HepG2 (cell line): ENCODE measurements at regions not wholly inside any gene's neighbourhood (a gene's known extent, or its start where the extent isn't known, plus 50 kb on each side); places are given as distances from the start of the nearest gene placed in this dataset.

Experiments used
- HHEX ChIP-seq: IDR thresholded peaks from 2 replicates; pipeline ENCODE4 v1.6.1; 2016; ENCODE audit warnings: control low read depth
- KDM4B ChIP-seq: sonication (generic); formaldehyde crosslinking; IDR thresholded peaks from 2 replicates; pipeline ENCODE4 v1.4.0; 2020; ENCODE audit warnings: missing genetic modification reagents
- MAZ ChIP-seq, 2 experiments: sonication (generic) in 1 of 2; formaldehyde crosslinking in 1 of 2; IDR thresholded peaks; 2 replicates each; pipeline versions ENCODE4 v1.5.0 to v1.6.1; 2012 to 2020; ENCODE audit warnings: low read depth in 2 of 2, mild to moderate bottlenecking in 2 of 2, borderline replicate concordance in 1 of 2, improper control_type of control experiment in 1 of 2, low read length in 1 of 2, missing genetic modification reagents in 1 of 2, moderate library complexity in 1 of 2
- MIER2 ChIP-seq: IDR thresholded peaks from 2 replicates; pipeline ENCODE4 v1.6.1; 2016; ENCODE audit warnings: missing biosample characterization, missing genetic modification reagents
- MIER3 ChIP-seq: IDR thresholded peaks from 2 replicates; pipeline ENCODE4 v1.6.1; 2016; ENCODE audit warnings: missing compliant biosample characterization, borderline replicate concordance
- NCOA1 ChIP-seq: sonication (generic); formaldehyde crosslinking; IDR thresholded peaks from 2 replicates; pipeline ENCODE4 v1.9.0; 2021; ENCODE audit warnings: missing genetic modification reagents
- POLR2G ChIP-seq: fragments of 200-400 bp; formaldehyde crosslinking; IDR thresholded peaks from 2 replicates; pipeline ENCODE4 v1.6.1; 2018; ENCODE audit warnings: mild to moderate bottlenecking, low read depth, low read length, moderate library complexity
- RELA ChIP-seq: sonication (generic); formaldehyde crosslinking; IDR thresholded peaks from 2 replicates; pipeline ENCODE4 v1.4.0; 2020; ENCODE audit warnings: missing genetic modification reagents
- SALL1 ChIP-seq: sonication (generic); formaldehyde crosslinking; IDR thresholded peaks from 2 replicates; pipeline ENCODE4 v1.8.0; 2022; ENCODE audit warnings: mild to moderate bottlenecking, missing genetic modification reagents
- ZNF230 ChIP-seq: sonication (generic); formaldehyde crosslinking; IDR thresholded peaks from 2 replicates; pipeline ENCODE4 v1.4.0; 2020; ENCODE audit warnings: mild to moderate bottlenecking, missing genetic modification reagents
- ZNF317 ChIP-seq: sonication (generic); formaldehyde crosslinking; IDR thresholded peaks from 2 replicates; pipeline ENCODE4 v1.5.0; 2020; ENCODE audit warnings: mild to moderate bottlenecking, missing genetic modification reagents
- ZNF468 ChIP-seq: sonication (generic); formaldehyde crosslinking; IDR thresholded peaks from 2 replicates; pipeline ENCODE4 v1.8.0; 2022; ENCODE audit warnings: mild to moderate bottlenecking, moderate library complexity, missing genetic modification reagents
- ZNF891 ChIP-seq: sonication (generic); formaldehyde crosslinking; IDR thresholded peaks from 2 replicates; pipeline ENCODE4 v1.5.0; 2020; ENCODE audit warnings: mild to moderate bottlenecking, missing genetic modification reagents
- TF ChIP-seq, protein P1 (sequence below): sonication (generic); formaldehyde crosslinking; IDR thresholded peaks from 2 replicates; pipeline ENCODE4 v1.5.1; 2020; ENCODE audit warnings: missing genetic modification reagents, mild to moderate bottlenecking, borderline replicate concordance
- TF ChIP-seq, protein P2 (sequence below): sonication (generic); formaldehyde crosslinking; IDR thresholded peaks from 2 replicates; pipeline ENCODE4 v1.4.0; 2020; ENCODE audit warnings: missing genetic modification reagents
- TF ChIP-seq, protein P3 (sequence below): sonication (generic); formaldehyde crosslinking; IDR thresholded peaks from 2 replicates; pipeline ENCODE4 v1.5.0; 2020; ENCODE audit warnings: missing genetic modification reagents, mild to moderate bottlenecking, borderline replicate concordance
- TF ChIP-seq, protein P4 (sequence below): sonication (generic); formaldehyde crosslinking; IDR thresholded peaks from 2 replicates; pipeline ENCODE4 v1.5.0; 2020; ENCODE audit warnings: missing genetic modification reagents
- TF ChIP-seq, protein P5 (sequence below): IDR thresholded peaks from 2 replicates; pipeline ENCODE4 v1.6.1; 2012; ENCODE audit warnings: inconsistent platforms
- TF ChIP-seq, protein P6 (sequence below): sonication (generic); formaldehyde crosslinking; IDR thresholded peaks from 2 replicates; pipeline ENCODE4 v1.8.0; 2022; ENCODE audit warnings: missing genetic modification reagents, mild to moderate bottlenecking, inconsistent platforms, borderline replicate concordance
- TF ChIP-seq, protein P7 (sequence below): sonication (generic); formaldehyde crosslinking; conservative IDR thresholded peaks from 2 replicates; pipeline ENCODE4 v1.8.1; 2023; ENCODE audit warnings: missing genetic modification reagents

DNA sequence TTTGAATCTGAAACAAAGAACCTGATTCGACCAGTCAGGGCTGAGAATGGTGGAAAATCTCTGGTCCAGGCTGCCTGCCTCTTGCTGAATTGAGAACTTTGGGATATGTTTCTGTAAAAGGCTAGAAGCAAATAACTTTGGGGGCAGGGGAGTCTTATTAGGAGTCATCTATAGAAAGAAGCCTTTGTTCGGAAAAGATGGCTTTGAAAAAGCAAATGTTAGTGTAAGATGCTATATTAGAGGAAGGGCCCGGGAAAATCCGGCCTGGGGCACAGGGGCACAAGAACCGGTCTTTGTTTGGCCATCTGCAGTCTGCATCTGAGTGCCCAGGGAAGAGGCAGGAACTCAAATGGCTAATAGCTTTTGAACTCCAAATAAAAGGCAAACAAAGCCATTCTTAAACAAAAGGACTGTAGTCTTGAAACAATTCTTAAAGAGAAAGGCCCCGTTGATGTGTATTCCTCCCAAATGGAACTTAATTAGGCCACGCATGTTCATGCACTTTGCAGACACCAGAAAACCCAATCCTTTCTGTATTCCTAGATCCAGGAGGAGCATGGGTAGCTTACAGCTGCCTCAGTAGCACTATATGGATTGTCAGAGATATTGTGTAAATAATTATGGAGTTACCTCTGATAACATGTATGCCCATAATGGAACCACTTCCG is 180.0 kb upstream of the ARL4C start (continued):
- TF ChIP-seq, protein P1, sequence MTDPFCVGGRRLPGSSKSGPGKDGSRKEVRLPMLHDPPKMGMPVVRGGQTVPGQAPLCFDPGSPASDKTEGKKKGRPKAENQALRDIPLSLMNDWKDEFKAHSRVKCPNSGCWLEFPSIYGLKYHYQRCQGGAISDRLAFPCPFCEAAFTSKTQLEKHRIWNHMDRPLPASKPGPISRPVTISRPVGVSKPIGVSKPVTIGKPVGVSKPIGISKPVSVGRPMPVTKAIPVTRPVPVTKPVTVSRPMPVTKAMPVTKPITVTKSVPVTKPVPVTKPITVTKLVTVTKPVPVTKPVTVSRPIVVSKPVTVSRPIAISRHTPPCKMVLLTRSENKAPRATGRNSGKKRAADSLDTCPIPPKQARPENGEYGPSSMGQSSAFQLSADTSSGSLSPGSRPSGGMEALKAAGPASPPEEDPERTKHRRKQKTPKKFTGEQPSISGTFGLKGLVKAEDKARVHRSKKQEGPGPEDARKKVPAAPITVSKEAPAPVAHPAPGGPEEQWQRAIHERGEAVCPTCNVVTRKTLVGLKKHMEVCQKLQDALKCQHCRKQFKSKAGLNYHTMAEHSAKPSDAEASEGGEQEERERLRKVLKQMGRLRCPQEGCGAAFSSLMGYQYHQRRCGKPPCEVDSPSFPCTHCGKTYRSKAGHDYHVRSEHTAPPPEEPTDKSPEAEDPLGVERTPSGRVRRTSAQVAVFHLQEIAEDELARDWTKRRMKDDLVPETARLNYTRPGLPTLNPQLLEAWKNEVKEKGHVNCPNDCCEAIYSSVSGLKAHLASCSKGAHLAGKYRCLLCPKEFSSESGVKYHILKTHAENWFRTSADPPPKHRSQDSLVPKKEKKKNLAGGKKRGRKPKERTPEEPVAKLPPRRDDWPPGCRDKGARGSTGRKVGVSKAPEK (CRISPR knock-in tag): peak; percentile 55; the same call in 1 of the 2 replicates
- no peak for TF ChIP-seq ZNF468 (CRISPR knock-in tag)
- TF ChIP-seq, protein P2, sequence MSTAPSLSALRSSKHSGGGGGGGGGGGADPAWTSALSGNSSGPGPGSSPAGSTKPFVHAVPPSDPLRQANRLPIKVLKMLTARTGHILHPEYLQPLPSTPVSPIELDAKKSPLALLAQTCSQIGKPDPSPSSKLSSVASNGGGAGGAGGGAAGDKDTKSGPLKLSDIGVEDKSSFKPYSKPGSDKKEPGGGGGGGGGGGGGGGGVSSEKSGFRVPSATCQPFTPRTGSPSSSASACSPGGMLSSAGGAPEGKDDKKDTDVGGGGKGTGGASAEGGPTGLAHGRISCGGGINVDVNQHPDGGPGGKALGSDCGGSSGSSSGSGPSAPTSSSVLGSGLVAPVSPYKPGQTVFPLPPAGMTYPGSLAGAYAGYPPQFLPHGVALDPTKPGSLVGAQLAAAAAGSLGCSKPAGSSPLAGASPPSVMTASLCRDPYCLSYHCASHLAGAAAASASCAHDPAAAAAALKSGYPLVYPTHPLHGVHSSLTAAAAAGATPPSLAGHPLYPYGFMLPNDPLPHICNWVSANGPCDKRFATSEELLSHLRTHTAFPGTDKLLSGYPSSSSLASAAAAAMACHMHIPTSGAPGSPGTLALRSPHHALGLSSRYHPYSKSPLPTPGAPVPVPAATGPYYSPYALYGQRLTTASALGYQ: no peak; the same call in 1 of the 2 replicates
- TF ChIP-seq, protein P3, sequence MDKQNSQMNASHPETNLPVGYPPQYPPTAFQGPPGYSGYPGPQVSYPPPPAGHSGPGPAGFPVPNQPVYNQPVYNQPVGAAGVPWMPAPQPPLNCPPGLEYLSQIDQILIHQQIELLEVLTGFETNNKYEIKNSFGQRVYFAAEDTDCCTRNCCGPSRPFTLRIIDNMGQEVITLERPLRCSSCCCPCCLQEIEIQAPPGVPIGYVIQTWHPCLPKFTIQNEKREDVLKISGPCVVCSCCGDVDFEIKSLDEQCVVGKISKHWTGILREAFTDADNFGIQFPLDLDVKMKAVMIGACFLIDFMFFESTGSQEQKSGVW (CRISPR knock-in tag): no peak
- TF ChIP-seq, protein P4, sequence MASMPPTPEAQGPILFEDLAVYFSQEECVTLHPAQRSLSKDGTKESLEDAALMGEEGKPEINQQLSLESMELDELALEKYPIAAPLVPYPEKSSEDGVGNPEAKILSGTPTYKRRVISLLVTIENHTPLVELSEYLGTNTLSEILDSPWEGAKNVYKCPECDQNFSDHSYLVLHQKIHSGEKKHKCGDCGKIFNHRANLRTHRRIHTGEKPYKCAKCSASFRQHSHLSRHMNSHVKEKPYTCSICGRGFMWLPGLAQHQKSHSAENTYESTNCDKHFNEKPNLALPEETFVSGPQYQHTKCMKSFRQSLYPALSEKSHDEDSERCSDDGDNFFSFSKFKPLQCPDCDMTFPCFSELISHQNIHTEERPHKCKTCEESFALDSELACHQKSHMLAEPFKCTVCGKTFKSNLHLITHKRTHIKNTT (CRISPR knock-in tag): no peak
- TF ChIP-seq, protein P5, sequence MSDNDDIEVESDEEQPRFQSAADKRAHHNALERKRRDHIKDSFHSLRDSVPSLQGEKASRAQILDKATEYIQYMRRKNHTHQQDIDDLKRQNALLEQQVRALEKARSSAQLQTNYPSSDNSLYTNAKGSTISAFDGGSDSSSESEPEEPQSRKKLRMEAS: peak; percentile 59; the same call in 1 of the 2 replicates
- TF ChIP-seq, protein P6, sequence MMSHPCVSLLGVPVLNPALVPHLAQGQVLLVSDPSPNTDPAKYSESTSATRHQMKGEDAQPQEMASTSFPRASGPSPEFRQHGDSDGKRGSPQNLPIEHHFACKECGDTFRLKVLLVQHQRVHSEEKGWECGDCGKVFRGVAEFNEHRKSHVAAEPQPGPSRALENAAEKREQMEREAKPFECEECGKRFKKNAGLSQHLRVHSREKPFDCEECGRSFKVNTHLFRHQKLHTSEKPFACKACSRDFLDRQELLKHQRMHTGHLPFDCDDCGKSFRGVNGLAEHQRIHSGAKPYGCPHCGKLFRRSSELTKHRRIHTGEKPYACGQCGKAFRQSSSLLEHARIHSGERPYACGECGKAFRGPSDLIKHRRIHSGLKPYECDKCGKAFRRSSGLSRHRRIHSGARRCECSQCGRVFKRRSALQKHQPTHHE (CRISPR knock-in tag): no peak
- no peak for TF ChIP-seq RELA
- TF ChIP-seq ZNF230: no peak
- TF ChIP-seq NCOA1 (CRISPR knock-in tag): no peak
- TF ChIP-seq MIER3: no peak
- peak; percentile 61; the same call in 1 of the 2 replicates for TF ChIP-seq ZNF317 (CRISPR knock-in tag)
- no peak for TF ChIP-seq SALL1 (CRISPR knock-in tag)
- TF ChIP-seq, protein P7, sequence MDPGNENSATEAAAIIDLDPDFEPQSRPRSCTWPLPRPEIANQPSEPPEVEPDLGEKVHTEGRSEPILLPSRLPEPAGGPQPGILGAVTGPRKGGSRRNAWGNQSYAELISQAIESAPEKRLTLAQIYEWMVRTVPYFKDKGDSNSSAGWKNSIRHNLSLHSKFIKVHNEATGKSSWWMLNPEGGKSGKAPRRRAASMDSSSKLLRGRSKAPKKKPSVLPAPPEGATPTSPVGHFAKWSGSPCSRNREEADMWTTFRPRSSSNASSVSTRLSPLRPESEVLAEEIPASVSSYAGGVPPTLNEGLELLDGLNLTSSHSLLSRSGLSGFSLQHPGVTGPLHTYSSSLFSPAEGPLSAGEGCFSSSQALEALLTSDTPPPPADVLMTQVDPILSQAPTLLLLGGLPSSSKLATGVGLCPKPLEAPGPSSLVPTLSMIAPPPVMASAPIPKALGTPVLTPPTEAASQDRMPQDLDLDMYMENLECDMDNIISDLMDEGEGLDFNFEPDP (CRISPR knock-in tag): no peak
- no peak for TF ChIP-seq MIER2 (CRISPR knock-in tag)
- no peak for TF ChIP-seq ZNF891 (CRISPR knock-in tag)
- TF ChIP-seq MAZ (IDR thresholded peaks at IDR 0.05; ENCODE audit: borderline replicate concordance, low read depth, low read length): no peak
- no peak for TF ChIP-seq MAZ (CRISPR knock-in tag; IDR thresholded peaks at IDR 0.05; ENCODE audit: low read depth)
- TF ChIP-seq HHEX (CRISPR knock-in tag): no peak
- peak; percentile 28; the same call in 1 of the 2 replicates for TF ChIP-seq KDM4B
- TF ChIP-seq POLR2G: peak; percentile 76
